ENCODE measurements at regions not wholly inside any gene's neighbourhood (a gene's known extent, or its start where the extent isn't known, plus 50 kb on each side); places are given as distances from the start of the nearest gene placed in this dataset.

- TF ChIP-seq CTCF (IDR thresholded peaks at IDR 0.05), result no peak
- no peak for TF ChIP-seq POLR2A (IDR thresholded peaks at IDR 0.05)
These were observed 319.1 kb downstream of the SLC4A3 start for GRCh38 chr2:219946529-219946928.
